Loucy (cell line): ENCODE measurements at regions not wholly inside any gene's neighbourhood (a gene's known extent, or its start where the extent isn't known, plus 50 kb on each side); places are given as distances from the start of the nearest gene placed in this dataset.

Experiments
- H2AFZ ChIP-seq: fragments of 200-600 bp; sonication (generic); 2 replicates; pipeline ENCODE4 v1.6.0; 2016; ENCODE audit warnings: antibody characterized with exemption, mild to moderate bottlenecking, low read length, moderate library complexity
- H3F3A ChIP-seq: fragments of 200-600 bp; 2 replicates; pipeline ENCODE4 v1.6.0; 2016; ENCODE audit warnings: antibody characterized with exemption, low read depth, mild to moderate bottlenecking
- H3K27me3 ChIP-seq: fragments of 200-600 bp; sonication (generic); 2 replicates; pipeline ENCODE4 v1.6.1; 2014; ENCODE audit warnings: low read length, mild to moderate bottlenecking; ENCODE audit not compliant: insufficient read depth, poor library complexity, severe bottlenecking
- H3K36me3 ChIP-seq: fragments of 200-600 bp; sonication (generic); 2 replicates; pipeline ENCODE4 v1.6.1; 2016; ENCODE audit warnings: low read length; ENCODE audit not compliant: insufficient read depth
- H3K4me1 ChIP-seq: fragments of 200-600 bp; sonication (generic); 2 replicates; pipeline ENCODE4 v1.5.1; 2014; ENCODE audit warnings: low read length, mild to moderate bottlenecking; ENCODE audit not compliant: insufficient read depth, poor library complexity, severe bottlenecking
- H3K4me2 ChIP-seq: fragments of 200-600 bp; sonication (generic); 2 replicates; pipeline ENCODE4 v1.6.0; 2014; ENCODE audit warnings: antibody characterized with exemption, low read length, low read depth, mild to moderate bottlenecking; ENCODE audit not compliant: poor library complexity, severe bottlenecking
- H3K4me3 ChIP-seq: fragments of 200-600 bp; sonication (generic); 2 replicates; pipeline ENCODE4 v1.5.1; 2014; ENCODE audit warnings: low read length, mild to moderate bottlenecking, mixed read lengths; ENCODE audit not compliant: poor library complexity, severe bottlenecking
- H3K79me2 ChIP-seq: fragments of 200-600 bp; sonication (generic); 2 replicates; pipeline ENCODE4 v1.6.1; 2014; ENCODE audit warnings: low read length; ENCODE audit not compliant: insufficient read depth
- H3K9ac ChIP-seq: fragments of 200-600 bp; sonication (generic); 2 replicates; pipeline ENCODE4 v1.6.0; 2014; ENCODE audit warnings: mild to moderate bottlenecking, low read depth, low read length, moderate library complexity; ENCODE audit not compliant: poor library complexity, severe bottlenecking
- H3K9me2 ChIP-seq: fragments of 200-600 bp; sonication (generic); replicated peaks from 2 replicates; pipeline ENCODE4 v1.6.1; 2016; ENCODE audit warnings: low read depth, low read length, mixed read lengths
- H3K9me3 ChIP-seq: fragments of 200-600 bp; sonication (generic); 2 replicates; pipeline ENCODE4 v1.6.1; 2014; ENCODE audit warnings: mild to moderate bottlenecking, antibody characterized with exemption, low read length, low read depth; ENCODE audit not compliant: insufficient read depth
- H4K20me1 ChIP-seq: fragments of 200-600 bp; sonication (generic); 2 replicates; pipeline ENCODE4 v1.6.0; 2014; ENCODE audit warnings: antibody characterized with exemption, low read length, mild to moderate bottlenecking; ENCODE audit not compliant: insufficient read depth, poor library complexity, severe bottlenecking
- EZH2phosphoT487 ChIP-seq: fragments of 200-600 bp; IDR thresholded peaks from 2 replicates; pipeline ENCODE4 v1.6.1; 2018; ENCODE audit warnings: antibody characterized with exemption, mild to moderate bottlenecking, moderate library complexity, borderline replicate concordance
- TF ChIP-seq, protein P1 (sequence below): fragments of 200-600 bp; sonication (generic); conservative IDR thresholded peaks from 2 replicates; pipeline ENCODE4 v1.5.1; 2014; ENCODE audit warnings: mild to moderate bottlenecking, antibody characterized with exemption, low read length

DNA sequence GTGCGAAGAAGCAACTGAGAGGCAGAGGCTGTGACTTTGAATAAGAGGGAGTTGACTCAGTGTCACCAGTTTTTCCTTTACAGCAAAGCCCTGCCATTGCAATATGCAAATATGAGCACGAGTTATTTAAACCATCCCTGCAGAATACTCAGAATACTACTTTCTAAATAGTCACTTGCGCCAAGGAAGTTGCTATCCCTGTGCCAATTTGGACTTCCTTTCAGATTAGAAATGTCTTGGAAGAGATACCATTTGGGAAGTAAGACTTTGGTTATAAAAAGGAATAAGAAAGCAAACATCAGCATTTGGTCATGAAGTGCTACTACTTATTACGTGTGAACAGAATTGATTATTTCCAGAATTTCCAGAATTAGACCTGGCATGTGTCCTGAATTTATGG, 151.8 kb upstream of the MYT1L start:
- H3K4me2 ChIP-seq, result no peak overlapping the region
- H3K9me3 ChIP-seq, result no peaks in the 10 kb centered on the region
- H3K9ac ChIP-seq, result no peak overlapping the region
- no peaks in the 10 kb centered on the region for H3K79me2 ChIP-seq
- H3K4me3 ChIP-seq, result no peak overlapping the region
- no peaks in the 10 kb centered on the region for H3K27me3 ChIP-seq
- H2AFZ ChIP-seq, result no peak overlapping the region
- H3K9me2 ChIP-seq, result no peaks in the 10 kb centered on the region
- H3F3A ChIP-seq, result no peaks in the 10 kb centered on the region
- H3K36me3 ChIP-seq, result no peaks in the 10 kb centered on the region
- H4K20me1 ChIP-seq, result no peaks in the 10 kb centered on the region
- TF ChIP-seq EZH2phosphoT487, result no peak
- TF ChIP-seq, protein P1, sequence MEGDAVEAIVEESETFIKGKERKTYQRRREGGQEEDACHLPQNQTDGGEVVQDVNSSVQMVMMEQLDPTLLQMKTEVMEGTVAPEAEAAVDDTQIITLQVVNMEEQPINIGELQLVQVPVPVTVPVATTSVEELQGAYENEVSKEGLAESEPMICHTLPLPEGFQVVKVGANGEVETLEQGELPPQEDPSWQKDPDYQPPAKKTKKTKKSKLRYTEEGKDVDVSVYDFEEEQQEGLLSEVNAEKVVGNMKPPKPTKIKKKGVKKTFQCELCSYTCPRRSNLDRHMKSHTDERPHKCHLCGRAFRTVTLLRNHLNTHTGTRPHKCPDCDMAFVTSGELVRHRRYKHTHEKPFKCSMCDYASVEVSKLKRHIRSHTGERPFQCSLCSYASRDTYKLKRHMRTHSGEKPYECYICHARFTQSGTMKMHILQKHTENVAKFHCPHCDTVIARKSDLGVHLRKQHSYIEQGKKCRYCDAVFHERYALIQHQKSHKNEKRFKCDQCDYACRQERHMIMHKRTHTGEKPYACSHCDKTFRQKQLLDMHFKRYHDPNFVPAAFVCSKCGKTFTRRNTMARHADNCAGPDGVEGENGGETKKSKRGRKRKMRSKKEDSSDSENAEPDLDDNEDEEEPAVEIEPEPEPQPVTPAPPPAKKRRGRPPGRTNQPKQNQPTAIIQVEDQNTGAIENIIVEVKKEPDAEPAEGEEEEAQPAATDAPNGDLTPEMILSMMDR, result no peak
- no peaks in the 10 kb centered on the region for H3K4me1 ChIP-seq

DNA sequence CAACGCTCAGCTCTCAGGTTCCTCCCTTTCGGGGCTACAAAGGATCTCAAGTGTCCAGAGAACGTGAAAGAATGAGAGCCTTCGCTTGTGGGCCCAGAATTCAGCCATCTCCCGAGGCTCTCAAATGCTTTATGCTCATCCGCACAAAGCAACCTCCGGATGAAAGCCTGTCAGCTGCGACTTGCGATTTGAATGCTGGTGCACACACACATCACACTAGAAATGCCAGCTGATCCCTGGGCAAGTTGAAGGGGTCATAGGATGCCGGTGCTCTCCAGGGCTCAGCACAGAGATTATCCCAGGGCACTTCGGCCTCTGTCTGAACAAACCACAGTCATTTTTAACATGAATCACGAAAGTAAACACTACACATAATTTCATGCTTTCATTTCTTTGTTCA, 141.8 kb upstream of the MYT1L start:
- Histone ChIP-seq H3F3A (no peaks in the 10 kb centered on the region), H2AFZ (no peak overlapping the region)

DNA sequence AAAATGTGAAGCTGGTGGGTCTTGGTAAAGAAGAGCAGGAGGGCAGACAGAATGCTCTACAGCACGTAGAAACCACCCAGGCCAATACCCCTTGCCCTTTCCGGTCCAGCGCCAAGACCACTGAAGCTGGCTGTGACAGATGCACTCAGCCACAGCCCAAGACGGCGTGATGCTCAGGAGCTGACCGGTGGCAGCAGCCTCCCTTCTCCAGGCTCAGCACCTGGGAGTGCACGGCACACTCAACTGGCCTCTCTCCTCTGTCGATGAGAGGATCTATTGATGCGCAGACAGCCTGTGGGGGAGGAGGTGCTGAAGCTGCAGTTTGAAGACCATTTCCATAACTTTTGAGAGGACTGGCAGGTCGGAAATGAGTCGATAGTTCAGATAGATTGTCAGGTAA, 141.0 kb upstream of the MYT1L start:
- H3K4me2 ChIP-seq, result no peak overlapping the region

More for the DNA sequence above, 141.8 kb upstream of the MYT1L start:
- Histone ChIP-seq H3K9me3 (no peaks in the 10 kb centered on the region), H3K36me3 (no peaks in the 10 kb centered on the region), H3K27me3 (no peaks in the 10 kb centered on the region), H4K20me1 (no peaks in the 10 kb centered on the region), H3K9me2 (no peaks in the 10 kb centered on the region), H3K9ac (no peak overlapping the region), H3K79me2 (no peaks in the 10 kb centered on the region), H3K4me2 (no peak overlapping the region), H3K4me3 (no peak overlapping the region), H3K4me1 (no peaks in the 10 kb centered on the region)
- no peak for TF ChIP-seq EZH2phosphoT487
- TF ChIP-seq, protein P1, result no peak

More for the DNA sequence above, 141.0 kb upstream of the MYT1L start:
- Histone ChIP-seq H4K20me1 (no peaks in the 10 kb centered on the region), H3K9me3 (no peaks in the 10 kb centered on the region), H3K9ac (no peak overlapping the region), H3K27me3 (no peaks in the 10 kb centered on the region), H3F3A (no peaks in the 10 kb centered on the region), H3K4me3 (no peak overlapping the region), H3K4me1 (no peaks in the 10 kb centered on the region), H3K9me2 (no peaks in the 10 kb centered on the region), H2AFZ (no peak overlapping the region), H3K79me2 (no peaks in the 10 kb centered on the region), H3K36me3 (no peaks in the 10 kb centered on the region)
- TF ChIP-seq EZH2phosphoT487, result no peak
- TF ChIP-seq, protein P1, result no peak
